Small intestine (tissue), 7 donors: ENCODE measurements at regions not wholly inside any gene's neighbourhood (a gene's known extent, or its start where the extent isn't known, plus 50 kb on each side); places are given as distances from the start of the nearest gene placed in this dataset.

ENCODE experiments used
- DNase-seq, 2 donors: peaks; one replicate each; pipeline versions ENCODE4 v3.0.0 to v3.0.0-alpha.2; 2013
- FAIRE-seq: peaks from 2 replicates; lab custom pipeline; 2012; peaks lifted over from hg19 to GRCh38; lab: Jason Lieb, UNC
- H3K27ac ChIP-seq, 3 donors: one replicate each; pipeline ENCODE4 v1.5.1; 2013; ENCODE audit warnings: low read length in 2 of 3, mild to moderate bottlenecking in 2 of 3, control low read depth in 1 of 3, inconsistent platforms in 1 of 3, low read depth in 1 of 3, moderate library complexity in 1 of 3
- H3K27me3 ChIP-seq, 3 donors: one replicate each; pipeline ENCODE4 v1.6.1; 2013; ENCODE audit warnings: low read length in 3 of 3, inconsistent platforms in 1 of 3; ENCODE audit not compliant: control insufficient read depth in 3 of 3, insufficient read depth in 3 of 3
- H3K36me3 ChIP-seq, 3 donors: one replicate each; pipeline ENCODE4 v1.6.1; 2013; ENCODE audit warnings: low read length in 3 of 3, inconsistent platforms in 1 of 3, low read depth in 1 of 3, mild to moderate bottlenecking in 1 of 3, moderate library complexity in 1 of 3; ENCODE audit not compliant: control insufficient read depth in 3 of 3, insufficient read depth in 2 of 3
- H3K4me1 ChIP-seq, 3 donors: one replicate each; pipeline ENCODE4 v1.6.1; 2013; ENCODE audit warnings: low read length in 2 of 3, inconsistent platforms in 1 of 3, low read depth in 1 of 3, mild to moderate bottlenecking in 1 of 3, moderate library complexity in 1 of 3; ENCODE audit not compliant: control insufficient read depth in 3 of 3, insufficient read depth in 2 of 3
- H3K4me3 ChIP-seq, 3 donors: one replicate each; pipeline ENCODE4 v1.5.1; 2013; ENCODE audit warnings: low read length in 3 of 3, control low read depth in 1 of 3, inconsistent platforms in 1 of 3, low read depth in 1 of 3, mild to moderate bottlenecking in 1 of 3, moderate library complexity in 1 of 3
- H3K9me3 ChIP-seq, 2 donors: one replicate each; pipeline ENCODE4 v1.6.1; 2013; ENCODE audit warnings: low read depth in 1 of 2, low read length in 1 of 2; ENCODE audit not compliant: control insufficient read depth in 2 of 2, insufficient read depth in 1 of 2
- WGBS, 3 donors: extraction: QIAGEN DNeasy Blood & Tissue Kit; methylation state at CpG; one replicate each; pipeline ENCODE4 v1.1.7; 2013; 5-methylcytosine and 5-hydroxymethylcytosine counted together
- donor health status: healthy with polysubstance abuse.
- donor health status: control.
- donor health status: control.
- donor health status: Bipolar disorder and iron deficiency.
- donor health status: healthy.

DNA sequence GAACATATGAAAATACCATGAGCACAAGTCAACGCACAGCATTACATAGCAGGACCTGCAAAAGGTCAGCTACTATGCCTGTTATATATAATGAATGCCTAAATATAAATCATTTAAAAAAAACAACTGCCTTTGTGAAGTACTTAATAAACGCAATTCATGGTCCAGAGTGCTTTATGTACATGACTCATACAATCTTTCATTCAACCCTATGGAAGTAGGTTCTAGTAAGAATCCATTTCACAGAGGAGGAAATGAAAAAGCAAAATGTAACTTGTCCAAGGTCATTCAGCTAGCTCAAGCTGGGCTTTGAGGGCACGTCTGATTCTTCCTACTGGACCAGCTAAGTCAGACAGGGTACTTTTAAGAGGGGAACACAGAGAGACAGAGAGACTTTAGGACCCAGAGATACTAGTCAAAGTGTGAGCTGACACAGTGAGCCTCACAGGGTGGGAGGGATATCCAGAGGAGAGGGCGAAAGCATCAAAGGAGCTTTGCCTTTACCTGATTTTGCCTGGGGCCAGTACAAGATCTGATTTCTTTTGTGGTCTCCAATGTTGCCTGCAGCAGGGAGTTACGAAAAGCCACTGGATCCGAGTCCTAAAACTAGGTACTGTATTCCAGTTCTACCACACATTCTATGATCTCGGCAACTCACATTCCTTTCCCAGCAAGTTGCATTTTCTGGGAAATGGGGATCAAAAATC is 83.4 kb upstream of the ZFHX3 start:
- WGBS, 3 donors, result 72 to 81% (median 76%) methylated on average over 7 of the region's 7 CpGs
- Histone ChIP-seq H3K36me3 (no peaks in the 10 kb centered on the region), H3K4me1 (no peaks in the 10 kb centered on the region), H3K27ac (no peak overlapping the region), H3K4me3 (no peak overlapping the region), H3K9me3 (no peaks in the 10 kb centered on the region), H3K27me3 (no peaks in the 10 kb centered on the region)
- DNase-seq, result peak in 1 of 2 donors; percentile 16
- FAIRE-seq, result no peak

- WGBS, 3 donors, result 93 to 94% (median 93%) methylated on average over 13 of the region's 13 CpGs
- Histone ChIP-seq H3K27ac (no peak overlapping the region), H3K4me1 (no peaks in the 10 kb centered on the region), H3K4me3 (no peak overlapping the region), H3K27me3 (no peaks in the 10 kb centered on the region), H3K36me3 (no peaks in the 10 kb centered on the region), H3K9me3 (no peaks in the 10 kb centered on the region)
- DNase-seq (no peak), FAIRE-seq (no peak)
Observed at GRCh38 chr16:73129455-73129854, 81.5 kb upstream of the ZFHX3 start.

DNA sequence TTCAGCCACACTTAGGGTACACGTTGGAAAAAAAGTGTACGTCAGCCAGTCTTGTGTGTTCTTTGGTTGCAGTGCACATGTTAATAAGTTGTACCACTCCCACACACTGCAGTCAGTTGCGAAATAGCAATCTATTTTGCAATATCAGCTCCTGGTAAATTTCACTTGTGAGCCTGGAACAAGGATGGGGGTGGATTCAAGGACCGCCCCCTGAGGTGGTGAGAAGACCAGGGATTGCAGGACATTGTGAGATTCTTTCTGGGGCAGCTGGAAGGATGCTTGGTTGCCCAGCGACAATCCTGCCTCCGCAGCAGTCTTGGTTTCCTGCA is 78.6 kb upstream of the ZFHX3 start:
- DNase-seq (peak in 1 of 2 donors; percentile 18), FAIRE-seq (no peak)
- no peaks in the 10 kb centered on the region for H3K27me3 ChIP-seq
- no peaks in the 10 kb centered on the region for H3K9me3 ChIP-seq
- peak overlapping the region in 1 of 3 donors; percentile 19 for H3K27ac ChIP-seq
- no peaks in the 10 kb centered on the region for H3K36me3 ChIP-seq
- H3K4me1 ChIP-seq, result no peaks in the 10 kb centered on the region
- WGBS, 3 donors, result 71 to 75% (median 72%) methylated on average over 6 of the region's 6 CpGs
- H3K4me3 ChIP-seq, result no peak overlapping the region

GRCh38 chr16:73125850-73126524 is 78.1 kb upstream of the ZFHX3 start:
- Histone ChIP-seq H3K27me3 (no peaks in the 10 kb centered on the region), H3K27ac (peak overlapping the region in 1 of 3 donors; percentile 19), H3K4me1 (no peaks in the 10 kb centered on the region), H3K9me3 (no peaks in the 10 kb centered on the region), H3K36me3 (no peaks in the 10 kb centered on the region), H3K4me3 (no peak overlapping the region)
- 75 to 88% (median 84%) methylated on average over 7 of the region's 7 CpGs for WGBS, 3 donors
- DNase-seq (no peak), FAIRE-seq (no peak)

DNA sequence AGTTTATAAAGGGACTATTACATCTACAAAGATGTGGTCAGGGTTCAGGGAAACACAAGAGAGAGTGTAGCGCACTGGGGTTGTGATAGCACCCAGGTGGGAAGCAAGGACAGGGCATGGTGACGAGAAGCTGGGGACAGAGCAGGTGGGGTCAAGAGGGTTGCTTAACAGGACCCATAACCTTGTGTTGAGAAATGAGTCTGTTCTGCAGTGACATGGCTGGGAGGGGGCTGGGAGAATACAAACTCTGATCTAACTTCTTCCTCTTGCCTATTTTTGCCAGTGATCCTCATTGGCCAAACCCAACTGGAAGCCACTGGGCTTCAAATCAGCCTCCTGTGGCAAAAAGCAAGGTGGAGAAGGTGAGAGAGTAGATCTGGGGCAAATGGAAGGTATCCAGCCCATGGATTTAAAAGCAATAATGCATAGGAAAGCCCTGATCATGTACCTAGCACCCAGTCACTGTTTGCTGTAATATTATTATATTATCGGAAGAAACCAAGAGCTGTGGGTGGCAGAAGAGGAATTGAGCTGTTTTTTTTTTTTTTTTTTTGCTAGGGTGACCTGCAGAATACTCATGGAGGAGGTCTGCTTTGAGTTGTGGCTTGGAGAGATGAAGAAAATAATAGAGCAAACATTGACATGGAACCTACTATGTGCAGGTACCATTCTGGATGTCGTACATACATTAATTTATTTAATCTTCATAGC is 76.9 kb upstream of the ZFHX3 start:
- Histone ChIP-seq H3K4me1 (no peaks in the 10 kb centered on the region), H3K36me3 (no peaks in the 10 kb centered on the region), H3K27ac (no peak overlapping the region), H3K27me3 (no peaks in the 10 kb centered on the region), H3K9me3 (no peaks in the 10 kb centered on the region), H3K4me3 (no peak overlapping the region)
- no peak for DNase-seq
- no peak for FAIRE-seq
- 86 to 99% (median 89%) methylated on average over 4 of the region's 4 CpGs for WGBS, 3 donors

GRCh38 chr16:73124097-73124652 is 76.2 kb upstream of the ZFHX3 start:
- no peak for DNase-seq
- 87 to 93% (median 92%) methylated on average over 10 of the region's 10 CpGs for WGBS, 3 donors
- Histone ChIP-seq H3K4me3 (no peak overlapping the region), H3K27ac (no peak overlapping the region), H3K4me1 (no peaks in the 10 kb centered on the region), H3K9me3 (no peaks in the 10 kb centered on the region), H3K27me3 (no peaks in the 10 kb centered on the region), H3K36me3 (no peaks in the 10 kb centered on the region)
- no peak for FAIRE-seq

DNA sequence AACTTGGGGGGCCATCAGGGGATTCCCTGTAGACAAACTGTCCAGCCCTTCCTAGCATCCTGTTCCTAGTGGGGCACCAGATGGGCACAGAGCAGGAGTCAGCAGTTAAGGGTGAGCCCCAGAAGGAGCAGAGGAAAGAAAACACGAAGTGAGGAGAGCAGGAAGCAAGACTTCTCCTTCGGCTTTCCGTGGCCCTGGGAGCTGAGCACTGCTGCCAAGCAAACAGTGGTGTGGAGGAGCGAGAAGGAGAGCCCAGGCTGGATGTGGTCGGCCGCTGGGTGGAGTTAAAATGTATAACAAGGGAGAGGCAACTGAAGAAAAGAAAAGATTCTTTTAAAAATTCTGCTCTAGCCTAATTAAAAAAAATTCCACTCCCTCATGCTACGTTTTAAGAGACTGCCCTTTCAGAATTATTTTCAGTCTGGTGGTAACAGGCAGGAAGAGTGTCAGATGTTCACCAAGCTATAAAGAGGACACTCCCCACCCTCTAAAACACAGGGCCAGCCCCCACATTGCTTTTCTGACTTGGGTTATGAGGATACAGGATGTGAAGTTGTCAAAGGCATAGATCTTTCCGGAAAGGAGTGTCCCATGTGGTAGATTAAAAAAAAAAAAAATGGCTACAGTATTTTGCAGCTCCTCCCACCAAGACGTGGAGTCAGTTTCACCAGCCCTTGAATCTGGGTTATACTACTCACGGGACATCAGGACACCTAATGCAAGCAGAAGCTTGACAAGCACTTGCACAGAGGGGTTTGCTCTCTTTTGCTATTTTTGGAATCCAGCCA is 74.9 kb upstream of the ZFHX3 start:
- FAIRE-seq (no peak), DNase-seq (no peak)
- no peaks in the 10 kb centered on the region for H3K27me3 ChIP-seq
- 38 to 74% (median 58%) methylated on average over 10 of the region's 10 CpGs for WGBS, 3 donors
- no peaks in the 10 kb centered on the region for H3K4me1 ChIP-seq
- H3K27ac ChIP-seq, result peak overlapping the region in 1 of 3 donors; percentile 35
- no peaks in the 10 kb centered on the region for H3K36me3 ChIP-seq
- no peak overlapping the region for H3K4me3 ChIP-seq
- H3K9me3 ChIP-seq, result peaks cover 0 to 5% of the 10 kb centered on the region in 2 donors

DNA sequence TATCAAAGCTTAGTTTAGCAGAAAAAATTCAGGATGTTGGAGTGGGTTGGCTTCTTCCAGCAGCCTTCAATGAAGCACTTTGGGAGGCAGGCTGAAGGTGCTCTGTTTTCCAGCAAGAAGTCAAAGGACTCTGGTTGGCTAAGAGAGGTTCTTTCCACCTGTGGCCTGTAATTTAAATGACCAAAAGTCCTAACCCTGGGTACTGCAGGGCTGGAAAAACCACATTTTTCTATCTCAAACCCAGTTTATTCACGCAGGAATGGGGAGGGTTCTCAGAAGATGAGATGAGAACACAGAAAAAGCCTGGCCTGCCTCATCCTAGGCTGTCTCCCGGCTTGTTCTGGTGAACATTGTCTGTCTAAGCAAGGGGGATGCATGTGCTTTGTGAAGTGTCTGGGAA is 68.6 kb upstream of the ZFHX3 start:
- FAIRE-seq, result no peak
- Histone ChIP-seq H3K27me3 (no peaks in the 10 kb centered on the region), H3K27ac (no peak overlapping the region), H3K9me3 (peaks cover 0 to 8% of the 10 kb centered on the region in 2 donors), H3K36me3 (no peaks in the 10 kb centered on the region), H3K4me1 (no peaks in the 10 kb centered on the region), H3K4me3 (no peak overlapping the region)
- 83 to 92% (median 89%) methylated on average over 2 of the region's 2 CpGs for whole genome bisulfite sequencing, 3 donors
- no peak for DNase-seq
